ENCODE measurements at regions not wholly inside any gene's neighbourhood (a gene's known extent, or its start where the extent isn't known, plus 50 kb on each side); places are given as distances from the start of the nearest gene placed in this dataset.

- DNase-seq (ENCODE audit: low read depth) = no peak
Measured at GRCh38 chr21:35372201-35372600, 323.1 kb upstream of the RUNX1 start.

GRCh38 chr21:35370671-35371070, 321.6 kb upstream of the RUNX1 start:
- no peak for DNase-seq (ENCODE audit: low read depth)

- DNase-seq (ENCODE audit: low read depth) = no peak
Measured at GRCh38 chr21:35370071-35370470, 321.0 kb upstream of the RUNX1 start.

GRCh38 chr21:35368326-35368725, 319.2 kb upstream of the RUNX1 start:
- DNase-seq (ENCODE audit: low read depth) = no peak

- no peak for DNase-seq (ENCODE audit: low read depth)
Measured at GRCh38 chr21:35367553-35367952, 318.5 kb upstream of the RUNX1 start.

- no peak for DNase-seq (ENCODE audit: low read depth)
Measured at GRCh38 chr21:35366394-35367080, 317.4 kb upstream of the RUNX1 start.

- DNase-seq (ENCODE audit: low read depth) = no peak
Measured at GRCh38 chr21:35363458-35363857, 314.4 kb upstream of the RUNX1 start.

- DNase-seq (ENCODE audit: low read depth) = no peak
Measured at GRCh38 chr21:35361988-35362387, 312.9 kb upstream of the RUNX1 start.

GRCh38 chr21:35360870-35361570, 311.9 kb upstream of the RUNX1 start:
- no peak for DNase-seq (ENCODE audit: low read depth)

- no peak for DNase-seq (ENCODE audit: low read depth)
Measured at GRCh38 chr21:35359076-35359475, 310.0 kb upstream of the RUNX1 start.

GRCh38 chr21:35358008-35358407, 308.9 kb upstream of the RUNX1 start:
- no peak for DNase-seq (ENCODE audit: low read depth)

- DNase-seq (ENCODE audit: low read depth) = no peak
Measured at GRCh38 chr21:35357041-35357780, 308.1 kb upstream of the RUNX1 start.

GRCh38 chr21:35354078-35354477, 305.0 kb upstream of the RUNX1 start:
- no peak for DNase-seq (ENCODE audit: low read depth)

GRCh38 chr21:35352793-35353192, 303.7 kb upstream of the RUNX1 start:
- DNase-seq (ENCODE audit: low read depth) = no peak

GRCh38 chr21:35352066-35352770, 303.1 kb upstream of the RUNX1 start:
- peak; percentile 56 for DNase-seq (ENCODE audit: low read depth)

GRCh38 chr21:35351434-35351833, 302.3 kb upstream of the RUNX1 start:
- DNase-seq (ENCODE audit: low read depth) = peak; percentile 7

GRCh38 chr21:35350965-35351364, 301.9 kb upstream of the RUNX1 start:
- peak; percentile 13 for DNase-seq (ENCODE audit: low read depth)

- peak; percentile 90 for DNase-seq (ENCODE audit: low read depth)
Measured at GRCh38 chr21:35349376-35350080, 300.4 kb upstream of the RUNX1 start.

- DNase-seq (ENCODE audit: low read depth) = no peak
Measured at GRCh38 chr21:35348686-35349085, 299.6 kb upstream of the RUNX1 start.

- DNase-seq (ENCODE audit: low read depth) = no peak
Measured at GRCh38 chr21:35346697-35347096, 297.6 kb upstream of the RUNX1 start.

- no peak for DNase-seq (ENCODE audit: low read depth)
Measured at GRCh38 chr21:35345954-35346353, 296.9 kb upstream of the RUNX1 start.

- no peak for DNase-seq (ENCODE audit: low read depth)
Measured at GRCh38 chr21:35344582-35344981, 295.5 kb upstream of the RUNX1 start.
